LHCN-M2 (cell line): ENCODE measurements at regions not wholly inside any gene's neighbourhood (a gene's known extent, or its start where the extent isn't known, plus 50 kb on each side); places are given as distances from the start of the nearest gene placed in this dataset.

ENCODE experiments used
- DNase-seq: peaks from one replicate; pipeline ENCODE4 v3.0.0-alpha.2; 2012; ENCODE audit warnings: low read depth

DNA sequence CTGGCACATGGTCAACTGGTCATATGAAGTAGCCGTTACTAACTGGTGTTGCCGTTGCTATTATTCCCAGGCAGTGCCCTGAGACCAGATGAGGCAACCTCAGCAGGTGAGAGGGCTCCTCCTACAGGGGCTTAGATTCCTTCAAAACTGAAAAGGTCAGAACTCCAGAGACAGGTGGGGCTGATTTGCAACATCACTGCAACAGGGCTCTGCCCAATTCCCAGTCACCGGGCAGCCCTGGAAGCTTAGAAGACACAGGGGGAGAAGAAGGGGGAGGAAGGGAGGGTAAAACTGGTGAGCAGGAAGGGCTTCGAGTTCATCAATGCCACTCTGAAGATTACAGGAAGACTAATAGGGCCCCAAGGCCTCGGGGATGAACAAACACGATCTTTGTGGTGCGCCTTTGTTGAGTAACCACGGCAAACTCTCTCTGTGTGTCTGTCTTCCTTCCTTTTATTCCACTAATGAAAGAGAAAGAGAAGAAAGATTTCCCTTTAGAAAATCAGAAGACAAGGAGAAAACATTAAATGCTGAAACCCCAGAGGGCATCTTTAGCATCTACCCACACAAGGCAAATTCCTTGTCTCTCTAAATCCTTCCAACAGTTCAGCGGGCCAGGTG lies 749.1 kb upstream of the TBX3 start:
- DNase-seq: no peak

DNA sequence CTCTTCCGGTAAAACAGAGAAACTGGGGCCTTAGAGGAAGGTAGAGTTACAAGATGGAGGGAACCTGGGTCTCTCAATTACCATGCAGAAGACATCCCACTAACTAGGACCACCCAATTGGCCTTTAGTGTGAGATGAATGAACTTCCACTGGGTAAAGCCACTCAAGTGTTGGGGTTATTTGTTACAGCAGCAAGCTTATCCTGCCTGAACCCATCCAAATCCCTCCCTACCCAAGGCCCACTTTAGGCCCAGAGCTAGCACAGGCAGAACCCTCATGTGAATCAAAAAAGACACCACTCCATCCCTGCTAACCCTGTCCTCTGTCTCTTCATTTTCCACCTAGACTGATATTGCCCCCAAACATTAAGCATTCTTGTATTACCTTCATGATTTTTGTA lies 746.7 kb upstream of the TBX3 start:
- DNase-seq: no peak

DNA sequence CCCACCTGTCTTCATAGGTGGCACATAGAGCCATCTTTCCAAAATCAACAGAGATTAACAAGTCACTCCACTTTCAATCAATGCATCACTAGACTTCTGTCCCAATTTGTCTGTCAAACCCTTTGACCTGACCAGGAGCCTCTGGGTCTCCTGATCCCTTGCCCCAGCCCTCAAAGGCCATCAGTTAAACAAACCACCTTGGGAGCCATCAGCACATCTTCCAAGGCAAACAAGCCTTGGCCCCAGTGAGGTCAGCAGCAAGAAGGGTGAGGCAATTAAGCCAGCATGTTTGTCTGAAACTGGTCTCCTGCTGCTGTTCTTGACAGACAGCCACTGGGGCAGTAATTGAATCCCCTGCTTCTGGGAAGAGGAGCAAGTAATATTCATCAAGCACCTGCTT lies 742.8 kb upstream of the TBX3 start:
- DNase-seq: no peak

DNA sequence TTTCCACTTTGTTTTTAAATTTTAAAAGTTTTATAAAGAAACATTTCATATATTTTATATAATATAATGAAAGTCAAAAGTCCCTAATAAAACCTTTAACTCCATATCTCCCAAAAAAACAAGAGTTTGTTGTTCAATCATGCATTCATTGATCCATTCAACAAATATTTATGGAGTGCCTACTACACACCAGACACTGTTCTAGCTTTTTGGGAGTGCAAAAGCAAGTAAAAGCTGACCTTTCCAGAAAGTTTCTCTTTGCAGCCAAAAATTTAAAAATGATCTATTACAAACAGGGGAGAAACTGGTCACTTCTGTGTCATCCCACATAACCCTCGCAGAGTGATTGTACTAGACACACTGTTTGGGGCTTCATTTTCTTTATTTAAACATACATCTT lies 740.0 kb upstream of the TBX3 start:
- no peak for DNase-seq

DNA sequence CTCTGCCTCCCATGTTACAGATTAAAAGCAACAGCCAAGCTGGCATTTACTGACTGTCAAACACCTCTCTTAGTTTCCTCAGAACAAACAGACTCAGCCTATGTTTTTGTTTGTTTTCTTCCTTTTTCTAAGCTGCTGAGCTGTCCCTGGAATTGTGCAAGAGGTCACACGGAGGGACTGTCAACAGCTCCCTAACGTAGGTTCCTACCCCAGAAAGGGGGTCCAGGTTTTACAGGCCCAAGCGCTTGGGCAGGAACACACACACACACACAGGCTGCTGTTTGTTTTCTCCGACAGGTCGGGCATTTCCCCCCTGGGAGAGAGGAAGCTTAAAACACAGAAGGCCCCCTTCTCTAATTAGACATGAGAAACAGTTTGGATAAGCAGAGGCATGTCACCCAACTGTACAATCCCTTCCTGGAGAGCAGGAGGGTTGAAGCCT lies 739.6 kb upstream of the TBX3 start:
- no peak for DNase-seq

DNA sequence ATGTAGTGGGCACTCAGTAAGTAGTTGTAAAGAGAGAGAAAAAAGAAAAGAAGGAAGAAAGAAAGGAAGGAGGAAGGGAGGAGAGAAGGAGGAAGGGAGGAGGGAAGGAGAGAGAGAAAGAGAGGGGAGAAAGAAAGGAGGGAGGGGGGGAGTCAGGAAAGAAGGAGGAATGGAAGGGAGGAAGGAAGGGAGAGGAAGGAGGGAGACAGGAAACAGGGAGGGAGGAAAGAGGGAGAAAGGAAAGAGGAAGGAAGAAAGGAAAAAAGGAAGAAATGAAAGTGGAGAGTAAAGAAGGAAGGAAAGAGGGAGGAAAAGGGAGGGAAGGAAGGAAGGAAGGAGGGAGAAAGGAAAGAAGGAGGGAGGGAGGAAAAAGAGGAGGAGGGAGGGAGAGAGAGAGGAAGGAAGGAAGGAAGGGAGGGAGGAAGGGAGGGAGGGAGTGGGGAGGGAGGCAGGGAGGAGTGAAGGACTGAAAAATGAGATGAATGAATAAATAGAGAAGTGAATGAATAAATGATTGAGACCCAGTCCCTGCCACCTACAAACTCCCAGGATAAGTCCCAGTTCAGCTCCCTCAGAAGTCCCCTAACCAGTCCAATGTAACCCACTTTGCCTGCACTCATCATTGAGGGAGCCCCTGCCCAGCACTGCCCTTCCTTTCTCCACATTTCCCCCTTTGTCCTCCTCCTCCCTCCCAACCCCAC lies 739.0 kb upstream of the TBX3 start:
- no peak for DNase-seq

DNA sequence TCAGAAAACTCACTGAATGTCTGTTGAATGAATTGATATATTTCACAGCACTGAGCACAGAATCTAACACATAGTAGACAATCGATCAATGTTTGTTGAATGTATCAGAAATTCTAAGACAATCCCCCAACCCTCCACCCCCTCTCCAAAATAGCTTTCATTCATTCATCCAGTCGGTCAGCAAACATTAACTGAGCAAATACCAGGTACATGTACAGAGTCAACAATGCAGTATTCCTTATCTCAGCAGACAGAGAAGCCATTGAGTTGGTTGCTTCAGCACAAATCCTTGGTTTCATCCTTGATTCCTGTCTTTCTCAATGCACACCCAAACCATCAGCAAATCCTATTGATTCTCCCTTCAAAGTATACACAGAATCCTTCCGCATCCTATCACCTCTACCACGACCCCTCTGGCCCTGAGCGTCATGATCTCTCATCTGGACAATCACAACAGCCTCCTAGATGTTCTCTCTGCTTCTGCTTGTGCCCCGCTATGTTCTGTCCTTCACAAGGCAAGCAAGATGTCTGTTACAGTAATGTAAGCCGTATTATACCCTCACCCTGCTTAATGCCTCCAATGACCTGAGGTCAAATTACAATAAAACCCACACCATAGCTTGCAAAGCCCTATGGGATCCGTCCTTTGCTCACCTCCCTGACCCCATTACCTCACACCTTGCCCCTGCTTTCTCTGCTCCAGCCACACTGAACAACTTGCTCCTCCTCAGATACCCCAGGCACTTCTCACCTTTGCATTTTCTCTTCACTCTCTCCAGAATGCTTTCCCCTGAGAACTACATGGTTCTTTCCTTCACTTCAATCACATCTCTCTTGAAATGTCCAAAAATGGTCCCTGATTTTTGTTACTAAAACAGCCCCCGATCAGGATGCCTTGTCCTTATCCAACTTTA lies 738.1 kb upstream of the TBX3 start:
- DNase-seq: no peak

DNA sequence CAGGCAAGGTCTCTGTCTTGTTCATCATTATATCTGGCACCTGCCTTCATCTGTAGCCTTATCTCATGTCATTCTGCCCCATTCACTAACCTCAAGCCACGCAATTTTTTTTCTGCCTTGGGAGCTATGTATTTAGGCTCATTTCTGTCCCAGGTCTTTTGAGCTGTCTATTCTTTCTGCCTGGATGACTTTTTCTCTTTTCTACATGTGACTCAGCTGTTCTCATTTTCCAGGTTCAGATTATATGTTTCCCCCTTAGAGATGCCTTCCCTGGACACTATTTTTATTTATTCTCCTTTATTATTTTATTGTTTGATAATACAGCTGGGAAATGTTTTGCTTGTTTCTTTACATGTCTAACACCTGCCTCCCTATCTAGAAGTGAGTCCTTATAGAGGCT lies 737.4 kb upstream of the TBX3 start:
- DNase-seq: no peak

DNA sequence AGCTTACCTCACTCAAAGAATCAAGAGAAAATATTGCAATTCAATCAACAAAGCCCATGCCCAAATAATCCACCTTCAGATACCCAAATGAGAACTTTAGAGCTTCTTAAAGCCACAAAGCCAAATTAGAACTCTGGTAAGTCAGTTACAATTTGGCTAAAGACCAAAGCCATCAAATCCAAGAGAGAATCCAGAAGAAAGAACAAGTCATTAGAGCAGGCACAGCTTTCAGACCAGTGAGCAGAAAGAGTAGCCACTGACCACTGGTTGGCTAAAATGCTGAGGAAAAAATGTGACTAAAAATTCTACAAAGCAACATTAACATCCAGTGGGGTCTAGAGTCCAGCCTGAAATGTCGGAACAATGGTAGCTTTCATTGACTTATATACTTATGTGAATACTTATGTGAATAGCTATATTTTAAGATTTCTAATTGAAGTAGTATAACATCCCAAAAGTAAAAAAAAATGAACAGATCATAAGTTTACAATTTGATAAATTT lies 735.2 kb upstream of the TBX3 start:
- DNase-seq: no peak

DNA sequence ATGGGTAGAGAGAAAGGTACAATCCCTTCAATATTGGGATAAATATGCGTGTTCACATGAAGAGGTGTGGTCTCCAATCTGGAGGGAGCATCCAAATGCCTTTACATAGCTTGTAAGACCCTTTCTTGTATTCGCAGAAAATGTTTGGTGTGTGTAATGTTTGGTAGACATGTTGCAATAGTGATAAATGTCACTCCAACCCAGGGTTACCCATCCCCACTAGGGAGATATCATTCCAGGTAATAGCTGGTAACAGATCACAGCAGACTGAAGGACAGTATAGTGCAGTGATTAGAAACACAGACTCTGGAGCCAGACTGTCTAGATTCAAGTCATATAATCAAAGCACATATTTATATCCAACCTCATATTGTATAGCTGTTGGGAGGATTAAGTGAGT lies 733.6 kb upstream of the TBX3 start:
- no peak for DNase-seq

DNA sequence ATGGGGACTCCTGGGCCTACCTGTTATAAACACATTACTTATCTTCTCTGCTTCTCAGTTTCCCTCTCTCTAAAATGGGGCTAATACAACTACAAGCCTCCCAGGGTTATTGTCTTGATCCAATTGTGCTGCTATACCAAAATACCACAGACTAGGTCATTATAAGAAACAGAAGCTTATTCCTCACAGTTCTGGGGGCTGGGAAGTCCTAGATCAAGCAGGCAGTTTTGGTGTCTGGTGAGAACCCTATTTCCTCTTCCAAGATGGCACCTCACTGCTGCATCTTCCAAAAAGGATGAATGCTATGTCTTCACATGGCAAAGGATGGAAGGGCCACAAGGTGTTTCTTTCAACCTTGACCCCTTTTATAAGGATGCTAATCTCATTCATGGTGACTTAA lies 732.9 kb upstream of the TBX3 start:
- no peak for DNase-seq

DNA sequence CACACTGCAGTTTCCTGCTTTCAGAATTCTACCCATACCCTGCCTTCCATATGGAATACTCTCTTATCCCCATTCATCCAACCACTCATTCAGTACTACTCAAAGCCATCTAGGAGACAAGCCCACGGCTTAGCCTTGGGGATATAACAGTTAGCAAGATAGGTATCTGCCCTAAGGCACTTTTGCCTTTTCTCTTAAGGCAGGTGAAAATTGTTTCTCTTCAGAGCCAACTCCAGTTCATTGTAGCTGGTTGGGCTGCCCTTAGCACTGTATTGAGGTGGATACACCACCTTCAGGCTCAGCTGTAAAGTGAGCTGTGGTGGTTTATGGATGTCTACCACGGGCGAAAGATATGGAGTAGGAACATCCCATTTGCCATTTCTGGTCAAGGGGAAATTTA lies 729.7 kb upstream of the TBX3 start:
- DNase-seq: no peak

DNA sequence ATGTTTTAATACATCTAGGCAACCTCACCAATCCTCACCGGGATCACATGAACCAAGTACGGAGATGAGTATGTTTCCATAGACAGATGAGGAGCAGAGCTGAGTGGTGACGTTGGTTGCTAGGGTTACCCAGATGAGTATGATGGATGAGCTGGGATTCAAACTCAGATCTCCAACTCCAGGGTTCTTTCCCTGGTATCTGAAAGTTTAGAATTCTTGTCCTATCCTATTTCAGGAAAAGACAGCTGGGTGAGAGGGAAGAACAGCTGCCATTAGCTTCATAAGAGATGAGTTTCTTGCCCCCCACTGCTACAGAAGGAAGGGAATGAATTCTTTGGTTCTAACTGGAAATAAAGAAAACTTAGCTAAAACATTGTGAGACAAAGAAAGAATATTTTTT lies 728.9 kb upstream of the TBX3 start:
- DNase-seq: no peak

DNA sequence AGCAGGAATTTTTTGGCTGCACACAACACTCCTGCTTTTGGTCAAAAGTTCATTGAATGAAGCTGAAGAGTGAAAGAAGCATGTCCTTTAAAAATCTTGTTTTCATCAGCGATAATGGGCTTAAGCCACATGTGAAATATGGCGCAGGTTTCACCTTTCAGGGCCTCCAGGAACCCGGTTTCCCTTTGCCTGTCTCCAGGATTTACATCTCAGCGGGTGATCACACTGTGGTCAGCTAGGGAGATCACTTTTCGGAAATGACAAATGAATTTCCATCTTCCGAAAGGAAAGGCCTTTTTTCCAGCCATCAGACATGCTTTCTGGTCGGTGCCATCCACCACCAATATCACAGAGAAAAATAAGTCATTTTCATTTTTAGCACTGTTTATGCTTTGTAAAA lies 727.1 kb upstream of the TBX3 start:
- no peak for DNase-seq

DNA sequence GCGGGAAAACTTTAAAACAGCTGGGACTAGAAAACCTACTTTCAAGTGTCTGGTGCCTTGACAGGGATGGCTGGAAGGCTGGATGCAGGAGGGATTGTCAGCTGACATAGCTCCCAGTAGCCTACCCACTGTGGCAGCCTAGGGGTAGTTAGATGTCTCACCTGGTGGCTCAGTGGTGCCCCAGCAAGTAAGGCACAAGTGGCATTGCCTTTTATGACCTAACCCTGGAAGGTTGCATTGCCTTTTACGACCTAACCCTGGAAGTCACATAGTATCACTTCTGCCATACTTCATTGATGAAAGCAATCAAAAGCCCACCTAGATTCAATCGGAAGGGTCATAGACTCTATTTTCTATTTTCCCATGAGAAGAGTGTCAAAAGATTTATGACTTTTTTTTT lies 724.7 kb upstream of the TBX3 start:
- DNase-seq: no peak

DNA sequence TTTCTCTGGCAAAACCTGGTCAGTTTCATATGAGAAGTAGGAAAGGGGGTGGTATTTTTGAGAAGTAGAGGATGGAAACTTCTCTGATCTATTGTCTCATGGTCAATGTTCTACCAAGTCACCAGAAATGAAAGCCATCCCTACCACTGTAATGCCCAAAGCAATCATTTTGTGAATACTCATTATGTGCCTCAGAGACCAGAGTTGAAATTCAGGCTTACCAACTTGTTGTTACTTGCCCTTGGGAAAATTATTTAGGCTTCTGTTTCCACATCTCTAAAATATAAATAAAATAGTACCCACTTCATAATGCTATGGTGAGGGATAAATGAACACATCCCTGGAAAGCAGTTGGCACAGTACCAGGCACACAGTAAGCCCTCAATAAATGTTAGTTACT lies 723.7 kb upstream of the TBX3 start:
- DNase-seq: no peak

DNA sequence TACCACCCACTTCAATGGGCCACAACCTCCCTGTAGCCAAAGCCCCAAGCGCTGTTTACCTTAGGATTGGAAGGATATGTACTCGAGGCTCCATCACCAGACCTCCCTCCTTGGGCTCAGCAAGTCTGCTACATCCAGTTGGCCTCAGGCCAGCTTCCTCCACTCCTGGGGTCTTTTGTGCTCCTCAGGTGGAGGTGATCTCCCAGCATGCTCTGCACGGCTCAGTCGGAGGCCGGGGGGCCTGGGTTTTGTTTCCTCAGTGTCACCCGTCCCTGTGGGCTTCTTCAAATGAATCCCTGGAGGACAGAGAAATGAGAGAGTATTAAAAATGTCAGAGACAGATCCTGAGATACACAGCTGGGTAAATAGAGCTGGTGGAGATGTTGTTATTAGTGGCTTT lies 723.1 kb upstream of the TBX3 start:
- DNase-seq: no peak

DNA sequence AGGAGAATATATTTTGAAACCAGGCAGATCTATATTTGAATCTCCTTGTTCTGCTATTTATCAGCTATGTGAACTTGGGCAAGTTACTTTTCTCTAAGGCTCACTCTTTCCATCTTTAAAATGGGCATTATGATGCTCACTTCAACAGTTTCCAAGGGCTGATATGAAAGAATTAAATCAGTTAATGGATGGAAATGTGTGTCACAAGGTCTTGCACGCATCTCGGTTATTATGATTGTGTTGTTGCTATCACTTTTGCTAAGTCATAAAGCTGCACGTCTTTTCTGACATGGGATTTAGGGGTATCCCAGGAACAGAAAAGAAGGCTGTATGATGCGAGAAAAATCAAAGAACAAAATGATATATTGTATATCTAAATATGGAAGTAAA lies 721.5 kb upstream of the TBX3 start:
- no peak for DNase-seq

DNA sequence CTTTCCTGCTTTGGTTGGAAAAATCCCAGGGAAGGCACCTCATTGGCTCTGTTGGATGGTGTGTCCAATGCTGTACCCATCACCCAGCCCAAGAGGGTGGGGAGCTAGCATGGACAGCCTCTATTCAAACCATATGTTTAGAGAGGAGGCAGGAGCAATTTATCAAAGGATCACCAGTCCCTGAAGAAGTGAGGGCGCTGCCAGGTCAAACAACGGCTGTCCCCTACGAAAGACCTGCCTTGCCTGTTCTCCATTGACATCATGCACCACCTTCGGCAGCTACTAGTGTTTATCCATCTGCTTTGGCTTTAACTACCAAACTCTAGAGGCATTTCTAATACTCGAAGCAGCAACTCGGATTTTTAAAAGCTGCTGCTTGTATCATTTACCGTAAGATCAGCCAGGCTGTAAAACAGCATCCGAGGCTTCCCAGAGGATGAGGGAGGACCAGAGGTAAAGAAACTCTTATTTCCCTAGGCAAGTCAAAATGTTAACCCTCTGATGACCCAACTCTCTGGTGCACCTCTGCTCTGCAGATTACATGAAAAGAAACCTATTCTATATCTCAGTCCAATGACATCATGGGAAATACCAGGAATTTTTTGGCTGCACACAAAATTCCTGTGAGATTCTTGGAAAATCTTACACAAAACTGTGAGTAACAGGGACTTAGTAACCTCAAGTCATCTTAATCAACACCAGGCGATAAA lies 720.9 kb upstream of the TBX3 start:
- DNase-seq: no peak

DNA sequence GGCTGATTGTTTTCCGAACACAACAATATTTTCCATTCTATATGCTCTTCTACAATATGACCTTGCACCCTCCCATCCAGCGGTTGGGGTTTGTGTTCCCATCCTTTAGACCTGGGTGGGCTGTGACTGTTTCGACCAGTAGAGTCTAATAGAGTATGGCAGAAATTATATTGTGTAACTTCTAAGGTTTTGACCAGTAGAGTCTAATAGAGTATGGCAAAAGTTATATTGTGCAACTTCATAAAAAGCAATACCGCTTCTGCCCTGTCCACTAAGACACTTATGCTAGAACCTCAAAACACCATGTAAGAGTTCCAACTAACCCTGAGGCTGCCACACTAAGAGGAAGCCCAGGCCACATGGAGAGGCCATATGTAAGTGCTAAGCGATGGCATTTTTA lies 719.7 kb upstream of the TBX3 start:
- no peak for DNase-seq

DNA sequence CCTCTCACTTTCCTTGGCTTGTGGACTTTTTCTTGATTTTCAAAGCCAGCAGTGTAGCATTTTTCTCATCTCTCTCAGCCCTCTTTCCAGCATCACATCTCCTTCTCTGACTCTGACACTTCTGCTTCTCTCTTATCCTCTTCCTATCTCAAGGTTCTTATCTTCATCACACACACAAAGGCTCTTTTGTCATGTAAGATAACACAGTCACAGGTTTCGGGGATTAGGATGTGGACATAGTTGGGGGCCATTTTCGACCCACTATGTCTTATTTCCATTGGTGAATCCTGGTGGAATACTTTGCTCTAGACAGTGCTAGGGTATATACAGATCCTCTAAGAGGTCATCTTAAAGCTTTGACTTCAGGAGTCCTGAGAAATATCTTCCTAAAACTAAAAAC lies 719.3 kb upstream of the TBX3 start:
- no peak for DNase-seq
